ENCODE measurements at regions not wholly inside any gene's neighbourhood (a gene's known extent, or its start where the extent isn't known, plus 50 kb on each side); places are given as distances from the start of the nearest gene placed in this dataset.

DNA sequence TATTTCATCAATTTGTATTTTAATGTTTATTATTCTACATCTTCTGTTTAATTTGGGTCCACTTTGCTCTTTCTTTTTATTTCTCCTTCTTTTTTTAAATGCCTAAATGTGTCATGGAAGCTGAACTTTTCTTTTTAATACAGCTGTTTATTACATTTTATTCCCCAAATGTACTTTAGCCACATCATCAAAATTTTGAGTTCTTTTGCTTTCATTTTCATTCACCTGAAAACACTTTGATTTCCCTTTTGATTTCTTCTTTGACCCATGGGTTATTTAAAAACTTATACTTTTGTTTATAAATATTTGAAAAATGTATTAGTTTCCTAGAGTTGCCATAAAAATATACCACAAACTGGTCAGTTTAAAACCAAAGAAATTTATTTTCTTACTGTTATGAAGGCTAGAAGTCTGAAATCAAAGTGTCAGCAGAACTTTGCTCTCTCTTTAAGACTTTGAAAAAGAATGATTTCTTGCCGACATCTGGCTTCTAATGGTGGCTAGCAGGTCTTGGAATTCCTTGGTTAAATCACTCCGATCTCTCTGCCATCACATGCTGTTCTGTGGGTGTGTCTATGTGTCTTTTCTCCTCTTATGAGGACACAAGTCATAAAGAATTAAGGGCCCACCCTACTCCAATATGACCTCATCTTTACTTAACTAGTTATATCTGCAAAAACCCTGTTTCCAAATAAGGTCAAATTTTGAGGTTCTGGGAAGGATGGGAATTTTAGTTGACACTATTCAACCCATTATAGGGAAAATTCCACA lies 225.5 kb downstream of the ANKRD7 start:
- TF ChIP-seq, protein P1, sequence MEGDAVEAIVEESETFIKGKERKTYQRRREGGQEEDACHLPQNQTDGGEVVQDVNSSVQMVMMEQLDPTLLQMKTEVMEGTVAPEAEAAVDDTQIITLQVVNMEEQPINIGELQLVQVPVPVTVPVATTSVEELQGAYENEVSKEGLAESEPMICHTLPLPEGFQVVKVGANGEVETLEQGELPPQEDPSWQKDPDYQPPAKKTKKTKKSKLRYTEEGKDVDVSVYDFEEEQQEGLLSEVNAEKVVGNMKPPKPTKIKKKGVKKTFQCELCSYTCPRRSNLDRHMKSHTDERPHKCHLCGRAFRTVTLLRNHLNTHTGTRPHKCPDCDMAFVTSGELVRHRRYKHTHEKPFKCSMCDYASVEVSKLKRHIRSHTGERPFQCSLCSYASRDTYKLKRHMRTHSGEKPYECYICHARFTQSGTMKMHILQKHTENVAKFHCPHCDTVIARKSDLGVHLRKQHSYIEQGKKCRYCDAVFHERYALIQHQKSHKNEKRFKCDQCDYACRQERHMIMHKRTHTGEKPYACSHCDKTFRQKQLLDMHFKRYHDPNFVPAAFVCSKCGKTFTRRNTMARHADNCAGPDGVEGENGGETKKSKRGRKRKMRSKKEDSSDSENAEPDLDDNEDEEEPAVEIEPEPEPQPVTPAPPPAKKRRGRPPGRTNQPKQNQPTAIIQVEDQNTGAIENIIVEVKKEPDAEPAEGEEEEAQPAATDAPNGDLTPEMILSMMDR (IDR thresholded peaks at IDR 0.05; ENCODE audit: poor library complexity, severe bottlenecking) = no peak
- TF ChIP-seq TAF1 (IDR thresholded peaks at IDR 0.05; ENCODE audit: low read depth) (no peak), EP300 (conservative IDR thresholded peaks at IDR 0.05; ENCODE audit: poor library complexity, severe bottlenecking) (no peak)

Data from neural cell (in vitro differentiated cells).